H9 (cell line): ENCODE measurements at regions not wholly inside any gene's neighbourhood (a gene's known extent, or its start where the extent isn't known, plus 50 kb on each side); places are given as distances from the start of the nearest gene placed in this dataset.

Experiments
- DNase-seq: peaks from one replicate; pipeline ENCODE4 v3.0.0-alpha.2; 2017
- H2AFZ ChIP-seq: one replicate; pipeline ENCODE4 v1.6.1; 2013; ENCODE audit warnings: mild to moderate bottlenecking, low read length, control low read depth, moderate library complexity
- H2AK5ac ChIP-seq: 2 replicates; pipeline ENCODE4 v1.6.1; 2013; ENCODE audit warnings: low read length, control low read depth, mixed read lengths; ENCODE audit not compliant: insufficient read length
- H2BK120ac ChIP-seq: one replicate; pipeline ENCODE4 v1.6.1; 2013; ENCODE audit warnings: low read depth, mild to moderate bottlenecking, low read length, control low read depth, inconsistent platforms; ENCODE audit not compliant: poor library complexity, severe bottlenecking
- H2BK12ac ChIP-seq: 2 replicates; pipeline ENCODE4 v1.6.1; 2013; ENCODE audit warnings: low read length, control low read depth, mixed read lengths, low read depth; ENCODE audit not compliant: insufficient read length
- H2BK15ac ChIP-seq: 2 replicates; pipeline ENCODE4 v1.6.1; 2013; ENCODE audit warnings: low read depth, low read length, control low read depth
- H2BK20ac ChIP-seq: one replicate; pipeline ENCODE4 v1.6.1; 2013; ENCODE audit warnings: low read depth, mild to moderate bottlenecking, low read length, control low read depth, inconsistent platforms; ENCODE audit not compliant: poor library complexity, severe bottlenecking
- H2BK5ac ChIP-seq: 2 replicates; pipeline ENCODE4 v1.6.1; 2013; ENCODE audit warnings: low read length, control low read depth, mixed read lengths; ENCODE audit not compliant: insufficient read length
- H3K14ac ChIP-seq: 2 replicates; pipeline ENCODE4 v1.6.1; 2013; ENCODE audit warnings: low read length, control low read depth; ENCODE audit not compliant: insufficient read depth
- H3K18ac ChIP-seq: 2 replicates; pipeline ENCODE4 v1.6.1; 2013; ENCODE audit warnings: low read depth, mild to moderate bottlenecking, mixed read lengths, low read length, control low read depth; ENCODE audit not compliant: insufficient read length
- H3K23ac ChIP-seq: 2 replicates; pipeline ENCODE4 v1.6.1; 2013; ENCODE audit warnings: low read length, control low read depth, mixed read lengths, low read depth; ENCODE audit not compliant: insufficient read length
- H3K23me2 ChIP-seq: 2 replicates; pipeline ENCODE4 v1.6.1; 2013; ENCODE audit warnings: low read depth, mild to moderate bottlenecking, mixed read lengths, low read length, control low read depth; ENCODE audit not compliant: insufficient read length, poor library complexity, severe bottlenecking
- H3K27ac ChIP-seq: 2 replicates; pipeline ENCODE4 v1.5.1; 2013; ENCODE audit warnings: low read length, control low read depth, mixed read lengths, low read depth; ENCODE audit not compliant: insufficient read length
- H3K27me3 ChIP-seq: 2 replicates; pipeline ENCODE4 v1.6.1; 2013; ENCODE audit warnings: low read length, control low read depth, inconsistent platforms; ENCODE audit not compliant: insufficient read depth
- H3K4ac ChIP-seq: 2 replicates; pipeline ENCODE4 v1.6.1; 2013; ENCODE audit warnings: low read depth, mild to moderate bottlenecking, control low read depth, inconsistent platforms, low read length, moderate library complexity
- H3K4me1 ChIP-seq: 2 replicates; pipeline ENCODE4 v1.6.1; 2013; ENCODE audit warnings: low read length, control low read depth, inconsistent platforms; ENCODE audit not compliant: insufficient read depth
- H3K4me2 ChIP-seq: 2 replicates; pipeline ENCODE4 v1.6.1; 2013; ENCODE audit warnings: low read length, control low read depth, mixed read lengths; ENCODE audit not compliant: insufficient read length, insufficient read depth
- H3K56ac ChIP-seq: 2 replicates; pipeline ENCODE4 v1.6.1; 2013; ENCODE audit warnings: low read depth, mild to moderate bottlenecking, mixed read lengths, low read length, control low read depth; ENCODE audit not compliant: insufficient read length
- H3K79me1 ChIP-seq: 2 replicates; pipeline ENCODE4 v1.6.1; 2013; ENCODE audit warnings: low read depth, mild to moderate bottlenecking, moderate library complexity, low read length, control low read depth, inconsistent platforms; ENCODE audit not compliant: insufficient read depth, poor library complexity, severe bottlenecking
- H3K79me2 ChIP-seq: 2 replicates; pipeline ENCODE4 v1.6.1; 2013; ENCODE audit warnings: low read length, control low read depth, inconsistent platforms; ENCODE audit not compliant: insufficient read depth
- H3K9ac ChIP-seq: 2 replicates; pipeline ENCODE4 v1.6.1; 2013; ENCODE audit warnings: low read length, control low read depth, mixed read lengths; ENCODE audit not compliant: insufficient read length; ENCODE audit errors: extremely low read depth
- H3K9me3 ChIP-seq: one replicate; pipeline ENCODE4 v1.6.1; 2013; ENCODE audit warnings: low read depth, low read length, inconsistent platforms; ENCODE audit not compliant: control insufficient read depth
- H3T11ph ChIP-seq: one replicate; pipeline ENCODE4 v1.6.1; 2013; ENCODE audit warnings: mild to moderate bottlenecking, low read length, control low read depth, inconsistent platforms
- H4K20me1 ChIP-seq: one replicate; pipeline ENCODE4 v1.6.1; 2013; ENCODE audit not compliant: control insufficient read depth, insufficient read length, insufficient read depth
- H4K5ac ChIP-seq: 2 replicates; pipeline ENCODE4 v1.6.1; 2013; ENCODE audit warnings: low read depth, mild to moderate bottlenecking, mixed read lengths, low read length, control low read depth; ENCODE audit not compliant: insufficient read length
- H4K8ac ChIP-seq: replicated peaks from 2 replicates; pipeline ENCODE4 v1.6.1; 2013; ENCODE audit warnings: low read length, control low read depth, mixed read lengths, low read depth; ENCODE audit not compliant: insufficient read length
- H4K91ac ChIP-seq: 2 replicates; pipeline ENCODE4 v1.6.1; 2013; ENCODE audit warnings: low read depth, mild to moderate bottlenecking, moderate library complexity, mixed read lengths, low read length, control low read depth; ENCODE audit not compliant: insufficient read length
- H3K27ac Mint-ChIP-seq, 3 experiments: 2 replicates in 2 of 3; 3 replicates in 1 of 3; pipeline ENCODE4 v1.8.0; 2020 to 2021; ENCODE audit warnings: mixed read lengths in 3 of 3, mild to moderate bottlenecking in 1 of 3, moderate library complexity in 1 of 3
- H3K27me3 Mint-ChIP-seq: 2 replicates; pipeline ENCODE4 v1.8.0; 2021; ENCODE audit warnings: low read depth, mild to moderate bottlenecking, moderate library complexity, mixed read lengths
- H3K36me3 Mint-ChIP-seq, 3 experiments: 2 replicates in 2 of 3; 3 replicates in 1 of 3; pipeline ENCODE4 v1.8.0; 2020 to 2021; ENCODE audit warnings: low read depth in 3 of 3, mixed read lengths in 3 of 3; ENCODE audit not compliant: insufficient read depth in 1 of 3
- H3K4me1 Mint-ChIP-seq, 2 experiments: 2 replicates each; pipeline ENCODE4 v1.8.0; 2020; ENCODE audit warnings: mixed read lengths in 2 of 2
- H3K4me3 Mint-ChIP-seq, 2 experiments: 2 replicates in 1 of 2; 3 replicates in 1 of 2; pipeline ENCODE4 v1.8.0; 2020 to 2021; ENCODE audit warnings: mild to moderate bottlenecking in 2 of 2, mixed read lengths in 2 of 2, moderate library complexity in 1 of 2
- H3K9me3 Mint-ChIP-seq, 2 experiments: 2 replicates in 1 of 2; 3 replicates in 1 of 2; pipeline ENCODE4 v1.8.0; 2020; ENCODE audit warnings: mild to moderate bottlenecking in 2 of 2, mixed read lengths in 2 of 2, moderate library complexity in 1 of 2
- WGBS: extraction: QIAGEN DNeasy Blood & Tissue Kit; methylation state at CpG from one replicate; pipeline ENCODE4 v1.1.7; 2013; ENCODE audit warnings: missing lambda C conversion rate, low lambda C conversion rate, mixed read lengths; ENCODE audit not compliant: insufficient read length; ENCODE audit errors: extremely low coverage; 5-methylcytosine and 5-hydroxymethylcytosine counted together
- TF ChIP-seq, protein P1 (sequence below): fragments of 200-600 bp; sonication (generic); conservative IDR thresholded peaks from 3 replicates; pipeline ENCODE4 v1.8.0; 2021; ENCODE audit warnings: antibody characterized with exemption, mild to moderate bottlenecking

DNA sequence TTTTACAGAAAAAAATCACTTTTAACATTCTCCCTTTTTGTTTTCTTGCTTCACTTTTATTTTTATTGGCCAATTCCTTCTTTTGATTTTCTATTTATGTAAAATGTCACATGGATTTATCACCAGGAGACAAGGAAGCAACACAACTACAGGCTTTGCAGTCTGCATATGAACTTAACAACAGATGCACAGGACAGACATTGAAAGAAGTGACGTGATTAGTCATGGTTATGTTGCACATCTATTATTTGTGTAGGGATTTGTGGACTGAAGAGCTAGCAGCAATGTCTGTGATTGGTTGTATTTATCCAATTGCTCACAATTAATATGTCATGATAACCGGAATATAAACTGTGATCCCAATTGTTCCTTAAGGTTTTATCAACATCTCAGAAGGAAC, 147.8 kb upstream of the KLF3 start:
- no peaks in the 10 kb centered on the region for H3K79me1 ChIP-seq
- H2BK20ac ChIP-seq, result no peak overlapping the region
- H2AK5ac ChIP-seq, result no peak overlapping the region
- no peak overlapping the region for H3K56ac ChIP-seq
- H3K18ac ChIP-seq, result no peak overlapping the region
- no peak overlapping the region for H4K91ac ChIP-seq
- DNase-seq, result no peak
- WGBS, result no CpG with 5 or more reads among the region's 2 CpGs
- Mint-ChIP-seq H3K9me3 (peaks cover 0 to 2% of the 10 kb centered on the region in 2 experiments; a peak in 1 of 5 replicates), H3K4me3 (no peak overlapping the region), H3K27me3 (peaks cover 1% of the 10 kb centered on the region; the same call in 1 of the 2 replicates), H3K36me3 (peaks cover 0 to 5% (median 0%) of the 10 kb centered on the region in 3 experiments; a peak in 1 of 7 replicates), H3K27ac (no peak overlapping the region; a peak in 1 of 7 replicates), H3K4me1 (peaks cover 24 to 35% of the 10 kb centered on the region in 2 experiments)
- no peaks in the 10 kb centered on the region for H3K23me2 ChIP-seq
- H3K14ac ChIP-seq, result no peak overlapping the region
- no peak overlapping the region for H3T11ph ChIP-seq
- no peak overlapping the region for H3K4me2 ChIP-seq
- no peaks in the 10 kb centered on the region for H3K9me3 ChIP-seq
- H4K20me1 ChIP-seq, result no peaks in the 10 kb centered on the region
- TF ChIP-seq, protein P1, sequence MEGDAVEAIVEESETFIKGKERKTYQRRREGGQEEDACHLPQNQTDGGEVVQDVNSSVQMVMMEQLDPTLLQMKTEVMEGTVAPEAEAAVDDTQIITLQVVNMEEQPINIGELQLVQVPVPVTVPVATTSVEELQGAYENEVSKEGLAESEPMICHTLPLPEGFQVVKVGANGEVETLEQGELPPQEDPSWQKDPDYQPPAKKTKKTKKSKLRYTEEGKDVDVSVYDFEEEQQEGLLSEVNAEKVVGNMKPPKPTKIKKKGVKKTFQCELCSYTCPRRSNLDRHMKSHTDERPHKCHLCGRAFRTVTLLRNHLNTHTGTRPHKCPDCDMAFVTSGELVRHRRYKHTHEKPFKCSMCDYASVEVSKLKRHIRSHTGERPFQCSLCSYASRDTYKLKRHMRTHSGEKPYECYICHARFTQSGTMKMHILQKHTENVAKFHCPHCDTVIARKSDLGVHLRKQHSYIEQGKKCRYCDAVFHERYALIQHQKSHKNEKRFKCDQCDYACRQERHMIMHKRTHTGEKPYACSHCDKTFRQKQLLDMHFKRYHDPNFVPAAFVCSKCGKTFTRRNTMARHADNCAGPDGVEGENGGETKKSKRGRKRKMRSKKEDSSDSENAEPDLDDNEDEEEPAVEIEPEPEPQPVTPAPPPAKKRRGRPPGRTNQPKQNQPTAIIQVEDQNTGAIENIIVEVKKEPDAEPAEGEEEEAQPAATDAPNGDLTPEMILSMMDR, result no peak
- no peaks in the 10 kb centered on the region for H3K27me3 ChIP-seq
- no peak overlapping the region for H2BK120ac ChIP-seq
- H4K8ac ChIP-seq, result no peak overlapping the region
- no peak overlapping the region for H3K27ac ChIP-seq
- no peak overlapping the region for H4K5ac ChIP-seq
- no peak overlapping the region for H3K4ac ChIP-seq
- no peak overlapping the region for H2BK15ac ChIP-seq
- no peak overlapping the region for H2BK12ac ChIP-seq
- H2BK5ac ChIP-seq, result no peak overlapping the region
- H3K4me1 ChIP-seq, result 0 out of 2 replicates have a peak, but pooled peaks cover 7% of the 10 kb centered on the region
- H3K79me2 ChIP-seq, result no peaks in the 10 kb centered on the region
- no peak overlapping the region for H2AFZ ChIP-seq
- H3K23ac ChIP-seq, result no peak overlapping the region
- no peak overlapping the region for H3K9ac ChIP-seq
